Gastroesophageal sphincter (tissue), 3 donors: ENCODE measurements at regions not wholly inside any gene's neighbourhood (a gene's known extent, or its start where the extent isn't known, plus 50 kb on each side); places are given as distances from the start of the nearest gene placed in this dataset.
"Not testable (repeated sequence)": the region's sequence is repeated elsewhere in the genome, so short reads cannot be mapped to it uniquely, and the experiment has no call there.

Experiments
- CTCF ChIP-seq, 4 experiments: fragments of 200-600 bp in 2 of 4; fragments of 450-650 bp in 2 of 4; sonication (generic) in 1 of 4; IDR thresholded peaks; one replicate each; pipeline ENCODE4 v1.5.1; 2017 to 2019; ENCODE audit warnings: antibody characterized with exemption in 4 of 4, mild to moderate bottlenecking in 2 of 4, moderate library complexity in 2 of 4
- EP300 ChIP-seq: sonication (generic); formaldehyde crosslinking; IDR thresholded peaks from one replicate; pipeline ENCODE4 v1.6.1; 2017; ENCODE audit warnings: antibody characterized with exemption, mild to moderate bottlenecking
- POLR2A ChIP-seq, 2 donors: fragments of 450-650 bp; IDR thresholded peaks; one replicate each; pipeline ENCODE4 v1.6.1; 2017; ENCODE audit warnings: antibody characterized with exemption in 2 of 2, mild to moderate bottlenecking in 2 of 2, moderate library complexity in 1 of 2
- POLR2AphosphoS5 ChIP-seq: sonication (generic); formaldehyde crosslinking; IDR thresholded peaks from one replicate; pipeline ENCODE4 v1.6.1; 2017; ENCODE audit warnings: antibody characterized with exemption

GRCh38 chrX:3972104-3972858 is 258.8 kb upstream of the PRKX start:
- TF ChIP-seq POLR2A (IDR thresholded peaks at IDR 0.05); CTCF (IDR thresholded peaks at IDR 0.05); EP300; POLR2AphosphoS5: not testable (repeated sequence)
